HepG2 (cell line): ENCODE measurements at regions not wholly inside any gene's neighbourhood (a gene's known extent, or its start where the extent isn't known, plus 50 kb on each side); places are given as distances from the start of the nearest gene placed in this dataset.

Experiments
- CTCF ChIP-seq: sonication (generic); formaldehyde crosslinking; IDR thresholded peaks from 2 replicates; pipeline ENCODE4 v1.5.0; 2020; ENCODE audit warnings: mild to moderate bottlenecking, missing genetic modification reagents, moderate library complexity
- EZH2 ChIP-seq: conservative IDR thresholded peaks from 2 replicates; pipeline ENCODE4 v1.6.1; 2012; ENCODE audit warnings: mild to moderate bottlenecking, low read depth, low read length, moderate library complexity
- MED13 ChIP-seq: sonication (generic); formaldehyde crosslinking; IDR thresholded peaks from 2 replicates; pipeline ENCODE4 v1.5.0; 2020; ENCODE audit warnings: missing genetic modification reagents
- MTF1 ChIP-seq: sonication (generic); formaldehyde crosslinking; IDR thresholded peaks from 2 replicates; pipeline ENCODE4 v1.5.0; 2020; ENCODE audit warnings: missing genetic modification reagents

DNA sequence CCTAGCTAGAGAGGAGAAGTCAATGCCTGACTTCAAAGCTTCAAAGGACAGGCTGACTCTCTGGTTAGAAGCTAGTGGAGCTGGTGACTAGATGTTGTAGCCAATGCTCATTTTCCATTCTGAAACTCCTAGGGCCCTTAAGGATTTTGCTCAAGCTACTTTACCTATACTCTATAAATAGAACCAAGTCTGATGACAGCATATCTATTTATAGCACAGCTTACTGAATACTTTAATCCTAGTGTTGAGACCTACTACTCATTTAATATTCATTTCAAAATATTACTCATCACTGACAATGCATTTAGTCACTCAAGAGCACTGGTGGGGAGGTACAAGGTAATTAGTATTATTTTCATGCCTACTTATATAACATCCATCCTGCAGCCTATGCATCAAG is 137.2 kb upstream of the PELI2 start:
- TF ChIP-seq MED13 (CRISPR knock-in tag) (no peak), MTF1 (CRISPR knock-in tag) (no peak), EZH2 (no peak), CTCF (CRISPR knock-in tag) (no peak)
